G401.6 (cell line): ENCODE measurements at regions not wholly inside any gene's neighbourhood (a gene's known extent, or its start where the extent isn't known, plus 50 kb on each side); places are given as distances from the start of the nearest gene placed in this dataset.
"Not testable (repeated sequence)": the region's sequence is repeated elsewhere in the genome, so short reads cannot be mapped to it uniquely, and the experiment has no call there.

ENCODE experiments used
- FAIRE-seq: peaks from 2 replicates; lab custom pipeline; 2012; peaks lifted over from hg19 to GRCh38; lab: Jason Lieb, UNC

DNA sequence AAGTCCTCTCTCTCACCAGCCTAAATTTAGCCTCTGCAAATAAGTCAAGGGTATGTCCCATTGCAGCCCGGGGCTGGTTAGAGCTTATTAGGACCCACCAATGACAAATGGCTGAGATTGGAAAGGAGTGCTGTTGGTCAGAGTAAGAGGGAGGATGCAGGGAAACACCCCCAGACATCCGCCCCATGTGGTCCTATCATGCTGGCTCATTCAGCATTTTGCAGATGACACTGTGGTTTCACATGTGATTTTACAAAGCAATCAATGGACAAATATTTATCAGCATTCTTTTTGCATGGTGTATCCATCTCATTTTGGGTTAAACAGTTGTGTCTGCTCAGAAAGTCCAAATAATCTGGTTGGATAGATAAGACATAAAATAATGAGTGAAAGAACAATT lies 152.2 kb upstream of the EXOC2 start:
- FAIRE-seq: no peak

GRCh38 chr6:842141-842540 lies 149.2 kb upstream of the EXOC2 start:
- no peak for FAIRE-seq

GRCh38 chr6:841569-841968 lies 148.6 kb upstream of the EXOC2 start:
- FAIRE-seq: no peak

GRCh38 chr6:839201-839600 lies 146.3 kb upstream of the EXOC2 start:
- no peak for FAIRE-seq

GRCh38 chr6:837380-837779 lies 144.4 kb upstream of the EXOC2 start:
- FAIRE-seq: no peak

DNA sequence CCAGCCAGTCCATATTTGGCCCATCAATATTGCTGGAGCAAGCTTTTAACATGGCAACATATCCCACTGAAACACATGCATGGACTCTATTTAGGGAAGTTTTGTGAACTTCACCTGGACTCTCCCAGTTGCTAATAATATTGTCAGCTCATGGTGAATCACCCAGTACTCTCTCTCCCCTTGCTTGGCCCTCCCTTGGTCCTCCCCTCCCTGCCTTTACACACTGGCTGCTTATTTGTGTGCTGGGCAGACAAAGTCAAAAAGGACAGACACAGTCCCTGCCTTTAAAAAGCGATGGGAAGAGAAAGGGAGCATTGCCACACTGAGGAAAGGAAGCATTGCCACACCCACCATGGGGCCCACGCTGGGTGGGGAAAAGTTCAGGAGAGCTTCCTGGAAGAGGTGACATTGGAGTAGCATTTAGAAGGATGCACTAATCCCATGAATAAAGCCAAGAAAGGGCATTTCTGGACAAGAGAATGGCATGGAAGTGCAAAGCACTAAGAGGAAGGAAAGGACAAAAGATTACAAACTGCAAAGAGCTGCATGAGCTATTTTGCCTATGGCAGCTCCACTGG lies 143.4 kb upstream of the EXOC2 start:
- no peak for FAIRE-seq

DNA sequence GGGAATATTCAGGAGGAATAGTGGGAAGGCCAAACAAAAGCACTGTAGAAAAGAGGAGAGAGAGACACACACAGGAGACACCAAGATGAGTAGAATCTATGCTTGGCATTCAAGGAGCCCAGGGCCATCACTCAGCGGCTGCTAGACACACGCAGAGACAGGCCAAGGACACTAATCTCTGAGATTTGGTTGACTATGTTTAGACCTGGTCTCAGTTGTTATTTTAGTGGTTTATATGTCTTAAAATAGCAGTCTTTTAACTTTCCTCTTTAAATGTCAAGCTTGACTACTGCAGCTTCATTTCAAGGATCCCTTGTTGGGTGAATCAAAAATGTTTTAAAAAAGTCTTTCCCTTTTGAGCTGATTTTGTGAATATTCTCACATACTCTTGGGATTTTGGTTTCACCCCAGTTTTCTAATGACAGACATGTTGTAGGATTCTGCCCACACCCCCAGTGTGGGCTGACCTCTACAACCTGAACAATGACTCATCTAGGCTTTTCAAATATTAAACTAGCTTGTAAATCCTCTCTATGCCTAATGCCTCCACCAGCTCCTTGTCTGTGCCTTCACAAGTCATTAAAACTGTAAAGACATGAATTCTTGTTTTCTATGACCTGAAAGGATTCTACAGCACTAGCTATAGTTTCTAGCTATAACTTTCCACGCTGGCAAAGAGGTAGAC lies 142.7 kb upstream of the EXOC2 start:
- FAIRE-seq: no peak

DNA sequence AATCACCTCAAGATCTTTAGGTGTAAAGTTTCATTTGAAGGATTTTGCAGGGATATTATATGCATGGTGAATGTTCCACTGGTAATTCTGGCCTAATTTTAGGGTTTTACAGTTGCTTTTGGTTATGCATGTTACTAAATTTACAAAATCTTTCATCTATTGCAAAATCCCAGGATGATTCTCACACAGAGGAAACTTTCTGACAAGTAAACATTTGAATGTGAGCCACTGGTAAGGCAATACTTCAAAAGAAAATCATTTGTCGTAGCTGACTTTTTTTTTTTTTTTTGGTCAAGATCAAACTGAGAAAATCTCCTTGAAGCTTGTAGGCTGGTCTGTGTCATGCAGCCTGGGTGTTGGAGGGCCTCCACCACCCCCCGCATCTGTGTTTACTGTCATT lies 141.9 kb upstream of the EXOC2 start:
- no peak for FAIRE-seq

DNA sequence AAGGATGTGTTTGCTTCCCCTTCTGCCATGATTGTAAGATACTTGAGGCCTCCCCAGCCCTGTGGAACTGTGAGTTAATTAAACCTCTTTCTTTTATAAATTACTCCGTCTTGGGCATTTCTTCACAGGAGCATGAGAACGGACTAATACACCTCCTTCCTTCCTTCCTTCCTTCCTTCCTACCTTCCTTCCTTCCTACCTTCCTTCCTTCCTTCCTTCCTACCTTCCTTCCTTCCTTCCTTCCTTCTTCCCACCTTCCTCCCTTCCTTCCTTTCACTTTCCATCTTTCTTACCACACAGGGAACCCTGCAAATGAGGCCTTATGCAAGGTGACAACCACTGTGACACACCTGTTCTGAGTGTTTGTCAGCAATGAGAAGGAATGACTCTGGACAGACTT lies 141.3 kb upstream of the EXOC2 start:
- FAIRE-seq: no peak

- FAIRE-seq: not testable (repeated sequence)
Observed at GRCh38 chr6:832804-833203, 139.9 kb upstream of the EXOC2 start.

DNA sequence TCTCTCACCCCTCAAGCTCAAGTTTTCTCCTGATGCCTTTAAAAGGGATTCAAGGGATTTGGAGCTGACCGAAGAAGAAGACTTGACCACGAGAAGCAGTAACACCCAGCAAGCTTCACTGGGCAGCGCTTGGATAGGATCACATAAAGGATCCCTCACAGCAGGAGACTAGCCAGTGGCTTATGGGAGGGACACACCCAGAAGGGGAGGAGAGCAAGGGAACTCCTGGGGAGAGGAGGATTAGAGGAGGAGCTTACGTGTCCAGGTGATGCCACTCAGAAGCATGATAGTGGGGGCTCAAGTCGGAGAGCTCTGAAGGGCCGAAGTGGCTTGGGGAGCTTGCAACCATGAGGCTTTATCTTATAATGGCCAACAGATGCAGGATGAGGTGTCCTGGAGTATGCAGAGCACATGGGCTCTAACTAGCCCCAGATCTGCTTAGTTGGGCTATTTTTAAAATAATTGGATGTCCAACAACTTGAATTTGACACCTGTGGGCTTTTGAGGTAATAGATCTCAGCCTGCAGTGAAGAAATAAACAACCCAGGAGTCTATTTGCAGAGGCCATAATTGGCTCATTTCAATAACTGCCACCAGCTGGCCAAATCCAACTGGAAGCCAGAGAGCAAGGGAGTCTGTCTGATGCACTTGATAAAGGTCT lies 137.9 kb upstream of the EXOC2 start:
- FAIRE-seq: no peak

DNA sequence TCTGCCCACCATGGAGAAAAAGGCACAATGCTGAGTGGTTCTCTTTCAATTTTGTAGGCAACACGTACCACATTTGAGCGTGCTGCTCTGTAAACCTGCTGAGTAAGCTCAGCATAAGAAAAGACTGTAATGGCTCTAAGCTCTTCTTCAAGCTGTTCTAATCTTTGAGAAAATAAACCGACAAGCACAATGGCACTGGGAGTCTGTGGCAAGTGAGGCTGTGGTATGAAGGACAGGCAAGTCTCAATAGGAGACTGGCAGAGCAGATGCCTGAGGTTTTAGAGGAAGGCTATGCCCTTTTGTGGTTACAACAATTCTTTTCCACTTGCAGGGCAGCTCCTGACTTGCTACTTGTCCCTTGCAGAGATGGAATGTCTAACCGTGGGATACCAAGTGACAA lies 136.7 kb upstream of the EXOC2 start:
- no peak for FAIRE-seq

DNA sequence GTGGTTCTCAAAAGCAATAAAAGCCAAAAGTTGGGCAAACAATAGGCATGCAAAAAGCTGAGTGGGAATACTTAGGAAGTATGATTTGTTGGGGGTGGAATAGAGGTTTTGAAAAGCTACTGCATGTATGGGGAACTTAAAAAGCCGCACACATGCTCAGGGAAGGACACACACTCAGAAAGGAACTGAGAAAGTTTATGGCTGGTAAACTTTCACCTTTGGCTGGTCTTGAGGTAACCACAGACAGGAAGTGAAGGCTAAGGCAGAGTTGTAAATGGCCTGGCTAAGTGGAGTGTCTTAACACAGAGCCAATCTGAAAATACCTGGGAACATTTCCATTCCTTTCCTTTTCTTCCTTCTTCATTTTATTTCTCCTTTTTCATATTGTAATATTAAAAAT lies 134.5 kb upstream of the EXOC2 start:
- FAIRE-seq: no peak

GRCh38 chr6:819122-819521 lies 126.2 kb upstream of the EXOC2 start:
- no peak for FAIRE-seq

- FAIRE-seq: no peak
Observed at GRCh38 chr6:818196-818595, 125.3 kb upstream of the EXOC2 start.

DNA sequence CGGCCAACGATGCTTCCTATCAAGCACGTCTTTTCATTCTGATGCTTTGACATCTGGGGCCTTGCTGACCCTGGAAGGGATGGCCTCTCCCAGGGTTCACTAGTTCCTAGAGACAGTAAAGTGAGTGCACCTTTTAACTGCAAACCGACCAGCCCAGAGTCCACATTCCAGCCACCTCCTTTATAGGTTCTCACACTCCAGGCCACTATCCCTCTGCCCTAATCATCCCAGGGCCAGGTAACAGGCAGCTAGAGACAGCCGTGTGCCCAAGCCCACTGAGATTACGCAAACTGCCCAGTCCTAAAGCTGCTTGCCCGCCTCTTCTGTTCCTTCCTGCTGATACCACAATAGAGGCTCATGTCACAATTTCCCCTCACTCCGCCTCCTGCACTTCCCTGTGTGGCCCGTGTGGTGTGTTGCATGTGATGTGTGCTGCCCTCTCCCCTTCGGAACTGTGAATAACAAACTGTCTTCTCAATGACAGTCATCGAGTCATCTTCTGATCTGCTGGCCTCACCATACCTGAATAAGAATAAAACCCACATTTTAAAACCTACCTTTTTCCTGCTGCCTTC lies 123.7 kb upstream of the EXOC2 start:
- no peak for FAIRE-seq

DNA sequence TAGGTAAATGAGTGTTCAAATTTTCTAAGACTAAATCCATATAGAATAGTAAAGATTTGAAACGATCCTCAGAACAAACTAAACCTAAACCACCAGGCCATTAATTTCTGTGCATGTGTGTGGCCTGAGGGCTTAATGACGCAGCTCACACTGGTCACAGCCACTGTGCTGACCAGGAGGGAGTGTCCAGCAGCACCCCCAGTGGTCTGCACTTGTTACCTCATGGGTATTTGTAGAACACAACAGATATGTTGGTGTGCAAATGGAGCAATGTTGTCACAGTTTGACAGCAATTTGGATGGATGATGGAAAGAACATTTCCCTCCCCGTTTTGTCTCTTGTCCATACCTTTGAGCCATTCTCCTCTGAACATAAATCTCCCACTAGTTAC lies 122.4 kb upstream of the EXOC2 start:
- no peak for FAIRE-seq

- no peak for FAIRE-seq
Observed at GRCh38 chr6:814378-815347, 121.7 kb upstream of the EXOC2 start.

GRCh38 chr6:811831-812230 lies 118.9 kb upstream of the EXOC2 start:
- no peak for FAIRE-seq

GRCh38 chr6:811191-811590 lies 118.3 kb upstream of the EXOC2 start:
- FAIRE-seq: no peak

DNA sequence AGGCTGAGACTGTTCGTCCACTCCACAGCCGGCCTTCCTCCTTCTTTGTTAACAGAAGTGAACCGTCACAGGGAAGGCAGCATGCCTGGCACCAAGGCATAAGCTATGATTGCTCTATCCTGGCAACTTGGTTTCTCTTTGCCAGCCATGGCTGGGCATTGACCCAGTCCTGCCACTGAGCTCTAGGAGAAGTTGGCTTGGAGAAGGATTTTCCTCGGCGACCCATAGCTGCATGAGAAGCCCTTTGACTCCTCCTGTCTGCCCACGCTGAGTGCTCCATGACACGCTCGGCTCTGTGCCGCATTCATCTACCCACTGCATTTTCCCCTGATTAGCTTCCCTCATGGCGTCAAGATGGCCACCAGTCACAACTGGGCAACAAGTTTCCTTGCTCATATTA lies 111.8 kb upstream of the EXOC2 start:
- FAIRE-seq: no peak

DNA sequence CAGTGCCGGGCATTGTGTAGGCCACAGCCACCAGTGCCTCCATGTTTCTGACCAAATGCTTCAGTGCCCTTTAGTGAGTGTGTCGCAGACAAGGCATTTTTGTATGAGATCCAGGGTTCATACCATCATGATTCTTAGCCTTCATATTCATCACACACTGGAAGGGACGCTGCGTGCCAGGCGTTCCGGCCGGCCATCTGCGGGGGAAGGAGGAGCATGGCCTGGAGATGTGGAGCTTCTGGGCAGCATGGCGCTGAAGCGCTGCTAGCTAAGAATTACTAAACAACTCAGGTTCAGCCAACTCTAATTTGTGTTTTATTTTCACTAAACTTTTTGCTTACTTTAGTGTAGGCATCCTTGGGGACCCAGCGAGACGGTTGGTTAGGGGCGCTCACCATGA lies 111.4 kb upstream of the EXOC2 start:
- FAIRE-seq: no peak
